Astrocyte (in vitro differentiated cells and primary cell): ENCODE measurements at regions not wholly inside any gene's neighbourhood (a gene's known extent, or its start where the extent isn't known, plus 50 kb on each side); places are given as distances from the start of the nearest gene placed in this dataset.

Source experiments
- EZH2 ChIP-seq: IDR thresholded peaks from 2 replicates; pipeline ENCODE4 v1.6.1; 2012; ENCODE audit warnings: mild to moderate bottlenecking, low read length, inconsistent platforms; ENCODE audit not compliant: insufficient read depth
- TF ChIP-seq, protein P1 (sequence below): IDR thresholded peaks from 2 replicates; pipeline ENCODE4 v1.5.1; 2011; ENCODE audit warnings: low read depth, mild to moderate bottlenecking, inconsistent platforms, low read length, moderate library complexity; ENCODE audit not compliant: insufficient read depth

DNA sequence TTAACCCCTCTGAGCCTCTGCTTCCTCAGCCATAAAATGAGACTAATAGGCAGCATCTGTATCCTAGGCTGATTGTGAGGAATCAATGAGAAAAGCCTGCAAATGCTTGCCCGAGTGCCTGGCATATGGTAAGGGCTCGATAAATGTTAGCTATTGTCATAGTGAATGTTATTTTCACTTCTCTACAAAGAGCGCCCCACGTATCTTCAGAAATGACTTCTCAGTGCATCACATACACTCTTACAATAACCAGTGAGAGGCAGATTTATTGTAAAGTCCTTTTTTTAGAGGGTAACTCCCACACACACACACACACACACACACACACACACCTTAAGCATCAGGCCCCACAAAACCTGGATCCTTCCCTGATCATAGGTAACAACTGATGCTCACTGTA is 60.5 kb upstream of the SPATA12 start:
- TF ChIP-seq, protein P1, sequence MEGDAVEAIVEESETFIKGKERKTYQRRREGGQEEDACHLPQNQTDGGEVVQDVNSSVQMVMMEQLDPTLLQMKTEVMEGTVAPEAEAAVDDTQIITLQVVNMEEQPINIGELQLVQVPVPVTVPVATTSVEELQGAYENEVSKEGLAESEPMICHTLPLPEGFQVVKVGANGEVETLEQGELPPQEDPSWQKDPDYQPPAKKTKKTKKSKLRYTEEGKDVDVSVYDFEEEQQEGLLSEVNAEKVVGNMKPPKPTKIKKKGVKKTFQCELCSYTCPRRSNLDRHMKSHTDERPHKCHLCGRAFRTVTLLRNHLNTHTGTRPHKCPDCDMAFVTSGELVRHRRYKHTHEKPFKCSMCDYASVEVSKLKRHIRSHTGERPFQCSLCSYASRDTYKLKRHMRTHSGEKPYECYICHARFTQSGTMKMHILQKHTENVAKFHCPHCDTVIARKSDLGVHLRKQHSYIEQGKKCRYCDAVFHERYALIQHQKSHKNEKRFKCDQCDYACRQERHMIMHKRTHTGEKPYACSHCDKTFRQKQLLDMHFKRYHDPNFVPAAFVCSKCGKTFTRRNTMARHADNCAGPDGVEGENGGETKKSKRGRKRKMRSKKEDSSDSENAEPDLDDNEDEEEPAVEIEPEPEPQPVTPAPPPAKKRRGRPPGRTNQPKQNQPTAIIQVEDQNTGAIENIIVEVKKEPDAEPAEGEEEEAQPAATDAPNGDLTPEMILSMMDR = no peak
- TF ChIP-seq EZH2 = no peak
